DND-41 (cell line): ENCODE measurements at regions not wholly inside any gene's neighbourhood (a gene's known extent, or its start where the extent isn't known, plus 50 kb on each side); places are given as distances from the start of the nearest gene placed in this dataset.

ENCODE experiments used
- ATAC-seq: fragments of 200-7000 bp; cut with Tn5 transposase; 3 replicates; pipeline ENCODE4 v1.9.1; 2021; ENCODE audit warnings: low read depth; ENCODE audit not compliant: insufficient read depth
- DNase-seq: peaks from one replicate; pipeline ENCODE4 v3.0.0-alpha.2; 2020
- H2AFZ ChIP-seq: 2 replicates; pipeline ENCODE4 v1.6.0; 2012; ENCODE audit warnings: low read depth, low read length
- H3K27ac ChIP-seq: 2 replicates; pipeline ENCODE4 v1.5.1; 2012; ENCODE audit warnings: low read length, inconsistent platforms
- H3K27me3 ChIP-seq: fragments of 200-600 bp; sonication (generic); 2 replicates; pipeline ENCODE4 v1.6.0; 2012; ENCODE audit warnings: low read length, mild to moderate bottlenecking, inconsistent platforms; ENCODE audit not compliant: insufficient read depth, poor library complexity
- H3K36me3 ChIP-seq: 2 replicates; pipeline ENCODE4 v1.5.1; 2012; ENCODE audit warnings: low read length, inconsistent platforms; ENCODE audit not compliant: insufficient read depth
- H3K4me1 ChIP-seq: 2 replicates; pipeline ENCODE4 v1.5.1; 2012; ENCODE audit warnings: mild to moderate bottlenecking, low read length; ENCODE audit not compliant: insufficient read depth
- H3K4me2 ChIP-seq: 2 replicates; pipeline ENCODE4 v1.6.0; 2012; ENCODE audit warnings: mild to moderate bottlenecking, moderate library complexity, low read length, inconsistent platforms; ENCODE audit not compliant: insufficient read depth
- H3K4me3 ChIP-seq, 2 experiments: fragments of 200-600 bp in 1 of 2; shearing (Covaris generic) in 1 of 2; 2 replicates each; pipeline ENCODE4 v1.5.1; 2012 to 2016; ENCODE audit warnings: inconsistent platforms in 2 of 2, low read length in 2 of 2, mild to moderate bottlenecking in 2 of 2, low read depth in 1 of 2, moderate library complexity in 1 of 2
- H3K79me2 ChIP-seq: 2 replicates; pipeline ENCODE4 v1.6.0; 2012; ENCODE audit warnings: low read length, inconsistent platforms; ENCODE audit not compliant: insufficient read depth
- H3K9ac ChIP-seq: 2 replicates; pipeline ENCODE4 v1.6.0; 2012; ENCODE audit warnings: low read depth, mild to moderate bottlenecking, inconsistent platforms, low read length, moderate library complexity
- H3K9me3 ChIP-seq: 2 replicates; pipeline ENCODE4 v1.5.1; 2012; ENCODE audit warnings: low read length, moderate library complexity, mild to moderate bottlenecking, inconsistent platforms; ENCODE audit not compliant: insufficient read depth, severe bottlenecking
- H4K20me1 ChIP-seq: 2 replicates; pipeline ENCODE4 v1.6.0; 2012; ENCODE audit warnings: low read length; ENCODE audit not compliant: insufficient read depth
- CTCF ChIP-seq: IDR thresholded peaks from 2 replicates; pipeline ENCODE4 v1.5.1; 2012; ENCODE audit warnings: borderline replicate concordance, low read length, moderate library complexity, mild to moderate bottlenecking; ENCODE audit not compliant: poor library complexity, severe bottlenecking; ENCODE audit errors: extremely low read depth
- EZH2 ChIP-seq: IDR thresholded peaks from 3 replicates; pipeline ENCODE4 v1.6.1; 2012; ENCODE audit warnings: borderline replicate concordance, low read depth, mild to moderate bottlenecking, moderate library complexity, low read length, inconsistent platforms; ENCODE audit not compliant: severe bottlenecking

GRCh38 chr4:124903995-124904722, 191.6 kb upstream of the ANKRD50 start:
- Histone ChIP-seq H3K79me2 (no peaks in the 10 kb centered on the region), H3K27me3 (no peaks in the 10 kb centered on the region), H3K4me3 (no peak overlapping the region), H3K36me3 (no peaks in the 10 kb centered on the region), H3K9me3 (no peaks in the 10 kb centered on the region), H3K4me1 (no peaks in the 10 kb centered on the region), H3K27ac (no peak overlapping the region), H3K4me2 (no peak overlapping the region), H3K9ac (no peak overlapping the region), H2AFZ (no peak overlapping the region), H4K20me1 (no peaks in the 10 kb centered on the region)
- DNase-seq (no peak), ATAC-seq (no peak)
- TF ChIP-seq CTCF (no peak), EZH2 (no peak)

- H3K27ac ChIP-seq: no peak overlapping the region
- TF ChIP-seq CTCF (no peak), EZH2 (no peak)
- DNase-seq: no peak
Observed at GRCh38 chr4:124902001-124902515, 189.5 kb upstream of the ANKRD50 start.

GRCh38 chr4:124899997-124900396, 187.5 kb upstream of the ANKRD50 start:
- TF ChIP-seq CTCF (no peak), EZH2 (no peak)
- Histone ChIP-seq H3K9ac (no peak overlapping the region), H3K79me2 (no peaks in the 10 kb centered on the region), H2AFZ (no peak overlapping the region), H3K27me3 (no peaks in the 10 kb centered on the region), H3K4me2 (no peak overlapping the region), H3K4me1 (no peaks in the 10 kb centered on the region), H3K9me3 (no peaks in the 10 kb centered on the region), H3K36me3 (no peaks in the 10 kb centered on the region), H3K27ac (no peak overlapping the region), H4K20me1 (no peaks in the 10 kb centered on the region), H3K4me3 (no peak overlapping the region)
- no peak for DNase-seq
- no peak for ATAC-seq

More at GRCh38 chr4:124902001-124902515, 189.5 kb upstream of the ANKRD50 start:
- Histone ChIP-seq H3K9ac (no peak overlapping the region), H3K4me2 (no peak overlapping the region), H3K27me3 (no peaks in the 10 kb centered on the region), H3K9me3 (no peaks in the 10 kb centered on the region), H3K36me3 (no peaks in the 10 kb centered on the region), H2AFZ (no peak overlapping the region), H3K79me2 (no peaks in the 10 kb centered on the region), H4K20me1 (no peaks in the 10 kb centered on the region), H3K4me3 (no peak overlapping the region), H3K4me1 (no peaks in the 10 kb centered on the region)
- no peak for ATAC-seq
